ENCODE measurements at regions not wholly inside any gene's neighbourhood (a gene's known extent, or its start where the extent isn't known, plus 50 kb on each side); places are given as distances from the start of the nearest gene placed in this dataset.

DNA sequence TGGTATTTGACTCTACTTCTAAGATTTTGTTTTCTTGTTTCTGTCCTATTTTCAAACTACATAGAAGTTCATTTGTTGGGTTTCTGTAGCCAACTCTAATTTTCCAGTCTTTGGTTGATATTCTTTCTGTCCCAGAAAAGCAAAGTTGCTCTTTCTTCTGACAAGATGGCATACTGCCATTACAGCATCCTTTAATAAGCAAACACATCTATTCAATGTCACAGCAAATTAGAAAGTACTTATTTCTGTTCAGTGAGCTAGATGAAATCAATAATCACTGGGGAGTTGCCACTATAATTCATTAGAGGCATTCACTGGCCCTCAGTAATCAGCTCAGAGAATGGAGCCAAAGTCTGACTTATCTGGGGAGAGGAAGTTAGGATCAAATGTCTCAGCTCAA is 1258.0 kb upstream of the IGFBP7 start:
- TF ChIP-seq, protein P1, sequence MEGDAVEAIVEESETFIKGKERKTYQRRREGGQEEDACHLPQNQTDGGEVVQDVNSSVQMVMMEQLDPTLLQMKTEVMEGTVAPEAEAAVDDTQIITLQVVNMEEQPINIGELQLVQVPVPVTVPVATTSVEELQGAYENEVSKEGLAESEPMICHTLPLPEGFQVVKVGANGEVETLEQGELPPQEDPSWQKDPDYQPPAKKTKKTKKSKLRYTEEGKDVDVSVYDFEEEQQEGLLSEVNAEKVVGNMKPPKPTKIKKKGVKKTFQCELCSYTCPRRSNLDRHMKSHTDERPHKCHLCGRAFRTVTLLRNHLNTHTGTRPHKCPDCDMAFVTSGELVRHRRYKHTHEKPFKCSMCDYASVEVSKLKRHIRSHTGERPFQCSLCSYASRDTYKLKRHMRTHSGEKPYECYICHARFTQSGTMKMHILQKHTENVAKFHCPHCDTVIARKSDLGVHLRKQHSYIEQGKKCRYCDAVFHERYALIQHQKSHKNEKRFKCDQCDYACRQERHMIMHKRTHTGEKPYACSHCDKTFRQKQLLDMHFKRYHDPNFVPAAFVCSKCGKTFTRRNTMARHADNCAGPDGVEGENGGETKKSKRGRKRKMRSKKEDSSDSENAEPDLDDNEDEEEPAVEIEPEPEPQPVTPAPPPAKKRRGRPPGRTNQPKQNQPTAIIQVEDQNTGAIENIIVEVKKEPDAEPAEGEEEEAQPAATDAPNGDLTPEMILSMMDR (conservative IDR thresholded peaks at IDR 0.05; ENCODE audit: low read depth in 2 of 2) = no peak
- TF ChIP-seq EZH2phosphoT487 (IDR thresholded peaks at IDR 0.05; ENCODE audit: unreplicated experiment) (no peak), EZH2 (IDR thresholded peaks at IDR 0.05; ENCODE audit: low read depth, unreplicated experiment) (no peak), REST (IDR thresholded peaks at IDR 0.05; ENCODE audit: unreplicated experiment) (no peak), POLR2AphosphoS5 (IDR thresholded peaks at IDR 0.05; ENCODE audit: low read depth) (no peak), ZNF114 (CRISPR knock-in tag; IDR thresholded peaks at IDR 0.05) (no peak), ETS1 (IDR thresholded peaks at IDR 0.05) (no peak), ZNF331 (CRISPR knock-in tag; IDR thresholded peaks at IDR 0.05; ENCODE audit: low read depth) (no peak), JUNB (IDR thresholded peaks at IDR 0.05; ENCODE audit: unreplicated experiment) (no peak), CREB1 (CRISPR knock-in tag; IDR thresholded peaks at IDR 0.05; ENCODE audit: low read depth) (no peak), STAT1 (IDR thresholded peaks at IDR 0.05; ENCODE audit: unreplicated experiment) (no peak)

Data from GM23338 (cell line).